Fibroblast of peridontal ligament (primary cell): ENCODE measurements at regions not wholly inside any gene's neighbourhood (a gene's known extent, or its start where the extent isn't known, plus 50 kb on each side); places are given as distances from the start of the nearest gene placed in this dataset.

Source experiments
- DNase-seq: peaks from one replicate; pipeline ENCODE4 v3.0.0-alpha.2; 2010; ENCODE audit errors: extremely low read depth

- DNase-seq, result no peak
These were observed 95.6 kb upstream of the E2F8 start for GRCh38 chr11:19336331-19336730.

- DNase-seq, result no peak
These were observed 91.7 kb upstream of the E2F8 start for GRCh38 chr11:19332476-19332875.

DNA sequence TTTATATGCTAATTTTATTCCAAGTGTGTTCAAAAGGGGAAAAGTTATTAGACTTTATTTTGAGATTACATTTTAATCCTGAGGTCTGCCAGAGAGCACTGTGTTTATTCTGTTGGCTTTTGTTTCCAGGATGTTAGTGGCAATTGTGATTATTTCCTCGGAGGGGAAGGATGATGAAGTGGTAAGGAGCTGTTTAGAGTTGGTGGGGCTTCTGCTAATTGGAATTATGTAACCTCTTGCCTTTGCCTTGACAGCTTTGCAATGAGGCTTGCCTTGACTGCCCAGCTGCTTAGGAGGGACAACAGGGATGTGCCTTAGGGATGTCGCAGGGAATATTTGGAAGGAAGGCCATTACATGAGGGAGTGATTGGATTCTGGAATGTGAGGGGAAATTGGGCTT lies 89.7 kb upstream of the E2F8 start:
- DNase-seq, result no peak

GRCh38 chr11:19329970-19330369 lies 89.2 kb upstream of the E2F8 start:
- DNase-seq, result no peak

DNA sequence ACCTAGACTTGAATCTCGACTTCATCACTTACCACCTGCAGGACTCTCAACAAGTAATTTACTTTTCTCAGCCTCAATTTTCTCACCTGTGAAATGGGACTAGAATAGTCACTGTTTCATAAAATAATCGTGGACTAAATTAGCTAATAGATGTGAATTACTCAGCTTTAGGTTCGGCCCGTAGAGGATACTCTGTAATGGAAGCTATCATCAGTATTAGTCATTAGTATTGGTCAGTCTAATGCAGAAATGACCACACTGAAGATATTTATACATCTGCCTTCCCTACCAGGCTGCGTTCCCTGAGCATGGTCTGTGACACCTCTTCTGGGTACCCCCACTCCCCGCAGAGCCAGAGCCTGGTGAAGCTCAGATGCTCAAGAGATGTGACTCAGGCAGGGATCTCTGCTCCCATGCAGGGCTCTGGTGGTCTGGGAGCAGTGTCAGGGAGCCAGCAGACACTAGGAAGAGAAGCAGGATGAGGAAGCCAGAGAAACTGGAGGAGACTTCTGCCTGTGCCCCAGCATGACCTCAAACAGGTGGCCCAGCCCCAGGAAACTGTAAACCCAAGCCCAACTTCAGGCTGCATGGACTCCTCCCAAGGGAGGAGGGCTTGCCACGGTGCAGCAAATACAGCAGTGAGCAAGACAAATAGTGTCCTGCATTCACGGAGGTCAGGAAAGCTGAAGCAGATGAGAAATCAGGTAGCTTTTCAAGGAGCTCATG lies 88.0 kb upstream of the E2F8 start:
- no peak for DNase-seq

GRCh38 chr11:19327280-19327679 lies 86.5 kb upstream of the E2F8 start:
- no peak for DNase-seq

- DNase-seq, result peak; percentile 64
These were observed 85.8 kb upstream of the E2F8 start for GRCh38 chr11:19326499-19326898.

DNA sequence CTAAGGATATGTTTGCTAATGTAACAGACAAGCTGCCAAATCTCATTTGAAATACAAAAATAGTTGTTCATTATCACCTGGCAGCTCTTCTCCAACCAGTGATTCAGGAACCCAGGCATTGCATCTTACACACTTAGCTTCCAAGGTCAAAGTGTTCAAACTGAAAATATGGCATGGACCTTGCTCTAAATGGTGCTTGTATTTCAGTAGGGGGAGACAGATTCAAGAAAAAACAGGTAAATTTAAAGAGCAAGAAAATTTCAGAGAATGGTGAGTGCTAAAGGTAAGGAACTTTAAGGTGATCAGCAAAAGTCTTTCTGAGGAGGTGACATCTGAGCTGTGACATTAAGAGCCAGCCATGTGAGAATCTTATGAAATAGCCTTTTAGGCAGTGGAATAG lies 82.8 kb upstream of the E2F8 start:
- DNase-seq, result peak; percentile 7

DNA sequence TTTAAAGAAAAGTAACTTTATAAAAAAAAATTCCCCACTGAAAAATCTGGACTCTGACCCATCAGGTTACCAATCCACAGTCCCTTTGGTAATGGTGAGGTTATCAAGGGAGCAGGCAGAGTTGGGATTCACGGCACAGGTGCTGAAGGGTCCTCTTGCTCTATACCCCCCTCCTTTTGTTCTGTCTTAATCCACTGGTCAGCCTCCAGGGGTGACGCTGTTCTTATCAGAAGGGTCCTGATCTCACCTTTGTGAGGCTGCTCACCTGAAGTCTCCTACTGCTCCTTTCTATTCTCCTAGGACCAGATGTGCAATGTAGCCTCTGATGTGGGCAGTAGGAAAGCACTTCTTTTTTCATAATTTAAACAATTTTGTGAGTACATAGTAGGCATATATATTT lies 80.6 kb upstream of the E2F8 start:
- no peak for DNase-seq

GRCh38 chr11:19320827-19321226 lies 80.1 kb upstream of the E2F8 start:
- peak; percentile 92 for DNase-seq

GRCh38 chr11:19316434-19316833 lies 75.7 kb upstream of the E2F8 start:
- peak; percentile 61 for DNase-seq

DNA sequence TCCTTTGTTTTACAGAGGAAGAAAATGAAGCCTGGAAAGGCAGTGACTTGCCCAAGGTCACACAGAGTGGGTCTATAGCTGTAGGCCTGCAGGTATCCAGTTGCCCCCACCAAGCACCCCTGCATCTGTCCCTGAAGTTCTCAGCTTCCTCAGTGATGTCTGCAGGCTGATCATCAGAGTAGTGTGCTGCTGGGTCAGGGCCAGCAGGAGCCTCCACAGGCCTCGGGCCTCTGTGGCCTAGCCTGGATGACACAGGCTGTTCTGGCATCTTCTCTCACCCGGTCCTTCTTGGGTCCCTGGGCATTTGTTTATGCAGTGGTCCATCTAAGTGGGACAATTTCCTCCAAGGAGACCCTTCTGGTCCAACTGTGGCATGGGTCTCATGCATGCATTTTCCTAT lies 74.8 kb upstream of the E2F8 start:
- DNase-seq, result no peak

GRCh38 chr11:19313140-19313539 lies 72.4 kb upstream of the E2F8 start:
- DNase-seq, result no peak

- DNase-seq, result peak; percentile 73
These were observed 70.7 kb upstream of the E2F8 start for GRCh38 chr11:19311308-19312030.

DNA sequence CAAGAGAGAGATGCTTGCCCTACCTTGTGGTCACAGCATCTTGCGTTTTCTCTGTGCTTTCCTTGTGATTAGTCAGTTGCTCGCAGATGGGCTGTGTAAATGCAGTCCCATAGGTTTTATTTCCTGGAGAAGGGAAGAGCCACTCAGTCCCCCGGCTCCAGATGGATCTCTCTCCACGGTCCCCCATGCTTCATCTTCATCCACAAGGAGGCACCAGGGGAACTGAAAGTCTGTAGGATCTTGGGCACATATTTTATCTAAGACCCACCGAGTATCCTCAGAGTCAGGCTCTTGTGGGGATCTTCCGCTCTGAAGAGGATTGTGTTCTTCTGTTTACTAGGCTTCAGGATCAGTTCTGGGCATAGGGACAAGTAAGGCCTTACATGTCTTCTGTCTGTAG lies 66.8 kb upstream of the E2F8 start:
- no peak for DNase-seq

DNA sequence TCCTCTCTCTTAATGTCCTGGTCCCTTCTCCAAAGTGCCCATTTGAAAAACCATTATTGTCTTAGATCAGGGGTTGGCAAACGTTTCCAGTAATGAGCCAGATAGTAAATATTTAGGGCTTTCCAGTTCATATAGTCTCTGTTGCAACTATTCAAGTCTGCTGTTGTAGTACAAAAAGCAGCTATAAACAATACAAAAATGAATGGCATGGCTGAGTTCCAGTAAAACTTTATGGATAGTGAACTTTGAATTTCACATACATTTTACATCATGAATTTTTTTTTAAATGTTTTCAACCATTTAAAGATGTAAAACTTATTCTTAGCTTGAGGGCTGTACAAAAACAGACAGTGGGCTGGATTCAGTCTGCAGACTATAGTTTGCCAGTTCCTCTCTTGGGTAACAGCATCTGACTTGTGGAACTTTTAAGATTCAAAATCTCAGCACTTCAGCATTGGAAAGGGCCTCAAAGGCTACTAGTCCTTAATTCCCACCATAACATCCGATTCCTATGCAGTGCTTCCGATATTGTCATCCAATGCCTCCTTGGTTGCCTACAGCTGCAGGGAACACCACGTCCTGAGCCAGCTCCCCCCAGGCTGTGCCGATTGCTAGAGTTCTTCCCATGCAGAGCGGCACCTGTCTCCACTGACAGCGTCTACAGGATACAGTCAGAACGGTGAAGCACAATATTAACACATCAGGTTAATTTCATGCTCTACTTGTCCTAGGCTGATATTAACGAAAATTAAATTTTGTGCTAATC lies 65.6 kb upstream of the E2F8 start:
- no peak for DNase-seq

DNA sequence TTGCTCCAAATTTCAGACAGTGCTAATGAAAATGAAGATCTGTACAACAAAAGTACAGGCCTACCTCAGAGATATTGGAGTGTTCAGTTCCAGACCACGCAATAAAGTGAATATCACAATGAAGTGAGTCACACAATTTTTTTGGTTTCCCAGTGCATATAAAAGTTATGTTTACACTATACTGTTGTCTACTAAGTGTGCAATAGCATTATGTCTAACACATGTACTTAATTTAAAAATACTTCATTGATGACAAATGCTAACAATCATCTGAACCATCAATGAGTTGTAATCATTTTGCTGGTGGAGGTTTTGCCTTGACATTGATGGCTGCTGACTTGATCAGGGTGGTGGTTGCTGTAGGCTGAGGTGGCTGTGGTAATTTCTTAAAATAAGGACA lies 60.6 kb upstream of the E2F8 start:
- peak; percentile 21 for DNase-seq

DNA sequence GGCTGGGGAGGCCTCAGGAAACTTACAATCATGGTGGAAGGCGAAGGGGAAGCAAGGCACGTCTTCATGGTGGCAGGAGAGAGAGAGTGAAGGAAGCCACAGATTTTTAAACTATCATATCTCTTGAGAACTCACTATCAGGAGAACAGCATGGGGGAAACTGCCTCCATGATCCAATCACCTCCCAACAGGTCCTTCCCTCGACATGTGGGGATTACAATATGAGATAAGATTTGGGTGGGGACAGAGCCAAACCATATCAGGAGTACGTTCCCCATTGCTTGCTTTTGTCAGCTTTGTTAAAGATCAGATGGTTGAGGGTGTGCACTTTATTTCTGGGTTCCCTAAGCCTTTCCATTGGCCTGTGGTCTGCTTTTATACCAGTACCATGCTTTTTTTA lies 53.7 kb upstream of the E2F8 start:
- DNase-seq, result no peak

- no peak for DNase-seq
These were observed 50.3 kb upstream of the E2F8 start for GRCh38 chr11:19291064-19291463.
